ENCODE measurements at regions not wholly inside any gene's neighbourhood (a gene's known extent, or its start where the extent isn't known, plus 50 kb on each side); places are given as distances from the start of the nearest gene placed in this dataset.

GRCh38 chr12:111180426-111181142 is 188.3 kb downstream of the PHETA1 start:
- CTCF ChIA-PET: no interaction called here
- POLR2A ChIA-PET: no interaction called here

GRCh38 chr12:111178181-111179081 is 190.5 kb downstream of the PHETA1 start:
- Histone ChIP-seq H3K27ac (ENCODE audit: low read depth, low read length) (no peak overlapping the region), H3K9me3 (ENCODE audit: control insufficient read depth, insufficient read depth, low read length) (no peaks in the 10 kb centered on the region), H3K4me3 (ENCODE audit: low read depth, low read length) (no peak overlapping the region), H3K27me3 (ENCODE audit: control insufficient read depth, insufficient read depth, low read length) (peaks cover 19% of the 10 kb centered on the region)
- no peak for TF ChIP-seq CTCF (IDR thresholded peaks at IDR 0.05; ENCODE audit: low read depth, low read length)
- POLR2A ChIA-PET: no interaction called here
- no peak for DNase-seq (ENCODE audit: low read depth, low spot score)
- CTCF ChIA-PET: no interaction called here

More at GRCh38 chr12:111180426-111181142, 188.3 kb downstream of the PHETA1 start:
- Histone ChIP-seq H3K9me3 (ENCODE audit: control insufficient read depth, insufficient read depth, low read length) (no peaks in the 10 kb centered on the region), H3K27me3 (ENCODE audit: control insufficient read depth, insufficient read depth, low read length) (peaks cover 19% of the 10 kb centered on the region), H3K27ac (ENCODE audit: low read depth, low read length) (no peak overlapping the region), H3K4me3 (ENCODE audit: low read depth, low read length) (no peak overlapping the region)
- no peak for DNase-seq (ENCODE audit: low read depth, low spot score)
- no peak for TF ChIP-seq CTCF (IDR thresholded peaks at IDR 0.05; ENCODE audit: low read depth, low read length)

GRCh38 chr12:111175396-111176094 is 193.3 kb downstream of the PHETA1 start:
- no peaks in the 10 kb centered on the region for H3K9me3 ChIP-seq (ENCODE audit: control insufficient read depth, insufficient read depth, low read length)
- peaks cover 5% of the 10 kb centered on the region for H3K27me3 ChIP-seq (ENCODE audit: control insufficient read depth, insufficient read depth, low read length)
- TF ChIP-seq CTCF (IDR thresholded peaks at IDR 0.05; ENCODE audit: low read depth, low read length): no peak
- DNase-seq (ENCODE audit: low read depth, low spot score): no peak
- ChIA-PET POLR2A (no interaction called here), CTCF (no interaction called here)
- no peak overlapping the region for H3K27ac ChIP-seq (ENCODE audit: low read depth, low read length)
- no peak overlapping the region for H3K4me3 ChIP-seq (ENCODE audit: low read depth, low read length)

- Histone ChIP-seq H3K27me3 (ENCODE audit: control insufficient read depth, insufficient read depth, low read length) (peaks cover 4% of the 10 kb centered on the region), H3K4me3 (ENCODE audit: low read depth, low read length) (no peak overlapping the region), H3K9me3 (ENCODE audit: control insufficient read depth, insufficient read depth, low read length) (no peaks in the 10 kb centered on the region), H3K27ac (ENCODE audit: low read depth, low read length) (no peak overlapping the region)
- ChIA-PET POLR2A (no interaction called here), CTCF (no interaction called here)
- no peak for TF ChIP-seq CTCF (IDR thresholded peaks at IDR 0.05; ENCODE audit: low read depth, low read length)
- DNase-seq (ENCODE audit: low read depth, low spot score): no peak
Observed at GRCh38 chr12:111174961-111175345, 193.9 kb downstream of the PHETA1 start.
